LNCaP clone FGC (cell line): ENCODE measurements at regions not wholly inside any gene's neighbourhood (a gene's known extent, or its start where the extent isn't known, plus 50 kb on each side); places are given as distances from the start of the nearest gene placed in this dataset.

Source experiments
- DNase-seq: peaks from one replicate; pipeline ENCODE4 v3.0.0-alpha.2; 2011; ENCODE audit warnings: low read depth
- H3K4me3 ChIP-seq: 2 replicates; pipeline ENCODE4 v1.5.1; 2011; ENCODE audit warnings: mild to moderate bottlenecking, low read depth, low read length, control low read depth
- TF ChIP-seq, protein P1 (sequence below): IDR thresholded peaks from 2 replicates; pipeline ENCODE4 v1.5.1; 2012; ENCODE audit warnings: mild to moderate bottlenecking; ENCODE audit not compliant: control insufficient read depth, insufficient read depth; ENCODE audit errors: extremely low read depth

DNA sequence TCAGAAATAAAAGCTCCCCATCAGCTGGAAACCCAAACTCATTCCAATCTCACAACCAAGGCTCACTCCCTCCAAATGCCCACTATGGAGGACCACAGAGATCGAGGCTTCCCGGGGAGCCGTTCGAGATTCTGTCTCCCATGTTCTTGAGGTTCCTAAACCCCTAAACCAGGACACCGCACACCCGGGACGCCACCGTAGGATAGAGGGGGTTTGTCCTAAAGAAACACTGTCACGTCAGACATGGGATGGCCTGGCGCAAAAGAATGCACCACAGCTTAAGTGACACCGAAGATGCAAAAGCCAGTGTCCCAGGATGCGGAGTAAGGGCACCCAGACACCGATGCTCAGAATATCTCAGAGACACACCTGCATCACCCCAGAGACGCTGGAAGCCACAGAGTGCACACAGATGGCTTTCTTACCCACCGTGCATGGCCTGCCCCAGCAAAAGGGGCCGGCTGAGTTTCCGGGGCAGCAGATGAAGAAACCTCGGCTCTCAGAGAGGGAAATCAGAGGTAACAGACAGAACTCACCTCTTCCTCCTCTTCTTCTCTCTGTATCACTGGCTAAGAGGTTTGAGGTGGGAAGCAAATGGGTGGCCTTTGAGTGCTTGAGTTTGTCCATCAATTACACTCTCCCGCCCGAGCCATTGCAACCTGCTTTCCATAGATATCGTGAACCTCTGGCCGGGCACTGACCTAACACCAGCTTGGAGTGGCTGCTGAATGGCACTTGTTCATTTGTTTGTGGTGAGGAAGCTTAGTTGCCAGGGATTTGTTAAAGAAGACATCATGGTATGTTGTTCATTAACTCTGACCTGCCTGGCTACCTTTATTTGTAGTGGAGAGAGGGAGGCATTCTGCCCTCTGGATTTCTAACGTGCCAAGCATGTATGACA lies 65.1 kb upstream of the TNRC6C start:
- DNase-seq = no peak
- TF ChIP-seq, protein P1, sequence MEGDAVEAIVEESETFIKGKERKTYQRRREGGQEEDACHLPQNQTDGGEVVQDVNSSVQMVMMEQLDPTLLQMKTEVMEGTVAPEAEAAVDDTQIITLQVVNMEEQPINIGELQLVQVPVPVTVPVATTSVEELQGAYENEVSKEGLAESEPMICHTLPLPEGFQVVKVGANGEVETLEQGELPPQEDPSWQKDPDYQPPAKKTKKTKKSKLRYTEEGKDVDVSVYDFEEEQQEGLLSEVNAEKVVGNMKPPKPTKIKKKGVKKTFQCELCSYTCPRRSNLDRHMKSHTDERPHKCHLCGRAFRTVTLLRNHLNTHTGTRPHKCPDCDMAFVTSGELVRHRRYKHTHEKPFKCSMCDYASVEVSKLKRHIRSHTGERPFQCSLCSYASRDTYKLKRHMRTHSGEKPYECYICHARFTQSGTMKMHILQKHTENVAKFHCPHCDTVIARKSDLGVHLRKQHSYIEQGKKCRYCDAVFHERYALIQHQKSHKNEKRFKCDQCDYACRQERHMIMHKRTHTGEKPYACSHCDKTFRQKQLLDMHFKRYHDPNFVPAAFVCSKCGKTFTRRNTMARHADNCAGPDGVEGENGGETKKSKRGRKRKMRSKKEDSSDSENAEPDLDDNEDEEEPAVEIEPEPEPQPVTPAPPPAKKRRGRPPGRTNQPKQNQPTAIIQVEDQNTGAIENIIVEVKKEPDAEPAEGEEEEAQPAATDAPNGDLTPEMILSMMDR = no peak
- H3K4me3 ChIP-seq = no peak overlapping the region

DNA sequence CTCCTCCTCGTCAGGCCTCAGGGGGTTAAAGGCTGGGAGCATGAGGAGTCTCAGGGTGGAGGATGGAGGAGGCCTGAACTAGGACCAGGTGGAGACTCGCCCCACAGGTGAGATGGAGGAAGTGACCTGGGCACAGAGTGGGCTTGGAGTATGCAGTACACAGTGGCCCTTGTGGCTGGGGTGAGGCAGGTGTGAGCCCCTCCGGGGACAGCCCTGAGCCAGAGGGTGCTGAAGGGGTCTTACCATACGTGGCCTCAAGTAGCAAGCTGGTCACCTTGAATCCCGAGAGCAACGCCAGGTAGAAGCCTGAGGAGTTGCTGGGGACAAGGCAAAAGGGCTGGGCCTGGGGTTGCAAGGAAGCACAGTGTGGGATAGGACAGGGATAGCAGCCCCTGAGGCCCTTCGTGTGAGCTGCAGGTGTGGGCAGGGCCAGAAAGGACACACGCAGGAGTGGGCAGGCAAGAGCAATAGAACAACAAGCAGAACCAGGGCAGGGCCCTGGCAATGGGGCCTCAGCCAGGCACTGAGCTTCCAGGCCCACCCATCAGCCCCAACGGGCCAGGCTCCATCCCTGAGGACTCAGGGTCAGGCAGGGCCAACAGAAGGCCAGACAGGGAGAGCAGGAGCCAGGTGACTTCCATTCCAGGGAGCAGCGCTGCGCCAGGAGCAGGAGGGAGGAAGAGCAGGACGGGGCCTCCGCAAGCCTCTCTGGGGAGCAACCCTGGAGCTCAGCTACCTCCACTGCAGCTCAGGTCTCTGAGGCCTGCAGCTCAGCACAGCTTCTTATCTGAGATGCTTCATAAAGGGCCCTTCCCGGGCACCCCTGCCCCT lies 64.2 kb upstream of the TNRC6C start:
- no peak overlapping the region for H3K4me3 ChIP-seq
- TF ChIP-seq, protein P1 = no peak
- no peak for DNase-seq

DNA sequence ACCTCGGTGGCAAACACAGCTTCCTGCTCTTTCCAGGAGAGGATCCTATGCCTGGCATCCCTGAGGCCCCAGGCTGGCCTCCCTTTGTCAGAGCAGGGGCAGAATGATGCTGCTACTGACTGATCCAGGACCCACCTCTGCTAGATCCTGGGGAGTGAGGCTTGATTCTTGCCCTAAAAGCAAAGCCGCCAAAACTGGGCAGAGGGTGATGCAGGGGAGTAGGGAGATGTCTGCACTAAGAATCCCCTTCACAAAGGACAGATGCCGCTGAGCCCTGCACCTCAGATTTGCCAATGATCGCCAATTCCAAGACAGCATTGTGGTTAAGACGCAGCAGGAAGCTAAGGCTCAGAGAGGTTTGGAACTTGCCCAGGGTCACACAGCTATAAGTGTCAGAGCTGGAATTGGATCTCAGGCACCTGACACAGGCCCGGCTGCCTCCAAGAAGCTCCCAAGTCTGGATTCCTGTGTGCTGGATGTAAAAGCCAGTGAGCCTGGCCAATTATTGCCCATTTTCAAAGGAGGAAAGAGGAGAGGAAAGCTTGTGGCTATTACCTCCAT lies 60.7 kb upstream of the TNRC6C start:
- no peak for DNase-seq
- H3K4me3 ChIP-seq = no peak overlapping the region
- TF ChIP-seq, protein P1 = no peak

DNA sequence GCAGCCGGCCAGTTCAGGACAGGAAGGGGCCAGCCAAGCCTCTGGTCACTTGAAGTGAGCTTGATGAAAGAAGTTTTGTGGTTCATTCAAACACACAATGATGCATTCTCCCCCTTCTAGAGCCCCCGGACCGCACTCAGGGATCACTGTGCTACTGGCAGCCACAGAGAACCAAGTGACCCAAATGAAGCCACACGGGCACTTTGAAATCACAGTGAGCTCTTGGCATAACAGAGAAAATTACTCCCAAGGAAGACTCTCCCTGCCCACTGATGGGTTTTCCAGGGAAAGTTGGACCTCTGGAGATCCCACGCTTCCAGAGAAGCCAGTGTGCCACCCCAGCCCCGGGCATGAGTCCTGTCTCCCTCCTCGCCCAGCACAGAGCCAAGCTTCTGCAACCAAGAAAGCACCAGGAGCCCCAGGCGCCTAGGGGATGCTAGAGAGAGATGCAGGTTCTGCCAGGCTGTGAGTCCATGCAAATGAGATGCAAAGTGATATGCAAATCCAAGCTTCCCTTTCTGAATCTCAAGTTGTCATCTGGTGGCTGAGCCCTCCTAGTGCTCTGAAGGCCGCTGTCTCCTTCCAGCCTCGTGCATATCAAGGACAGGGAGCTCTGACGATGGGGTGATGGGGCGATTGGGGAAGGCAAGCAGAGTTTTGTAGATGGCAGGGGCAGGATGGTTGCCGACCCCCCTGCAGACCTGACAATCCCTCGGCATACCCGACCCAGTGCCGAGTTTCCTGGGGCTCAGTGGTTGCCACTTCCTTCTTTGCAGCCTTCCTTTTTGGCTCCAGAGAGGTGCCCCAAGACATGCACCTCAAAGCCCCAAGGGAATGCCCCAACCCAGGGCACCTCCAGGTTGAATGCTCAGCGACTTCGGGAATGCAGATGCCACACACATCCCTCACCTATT lies 59.7 kb upstream of the TNRC6C start:
- no peak for DNase-seq
- H3K4me3 ChIP-seq = no peak overlapping the region
- TF ChIP-seq, protein P1 = no peak

DNA sequence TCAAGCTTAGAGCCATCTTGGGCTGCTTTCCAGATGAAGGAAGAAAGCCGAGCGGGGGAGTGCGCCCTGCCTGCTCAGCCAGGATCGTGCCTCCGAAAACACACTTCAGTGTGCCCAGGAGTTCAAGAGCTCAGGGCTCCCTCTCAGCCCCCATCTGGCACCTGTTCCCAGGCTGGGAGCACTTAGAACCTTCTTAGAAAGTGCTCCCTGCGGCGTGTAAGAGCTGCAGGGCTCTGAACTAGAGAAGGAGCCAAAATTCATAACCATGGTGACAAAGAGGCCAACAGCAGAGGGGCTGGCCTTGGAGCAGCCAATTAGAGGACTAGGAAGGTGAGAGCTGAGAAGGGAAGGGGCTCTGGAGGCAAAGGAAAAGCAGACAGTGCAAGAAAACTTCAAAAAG lies 59.0 kb upstream of the TNRC6C start:
- H3K4me3 ChIP-seq = no peak overlapping the region
- TF ChIP-seq, protein P1 = no peak
- DNase-seq = no peak

DNA sequence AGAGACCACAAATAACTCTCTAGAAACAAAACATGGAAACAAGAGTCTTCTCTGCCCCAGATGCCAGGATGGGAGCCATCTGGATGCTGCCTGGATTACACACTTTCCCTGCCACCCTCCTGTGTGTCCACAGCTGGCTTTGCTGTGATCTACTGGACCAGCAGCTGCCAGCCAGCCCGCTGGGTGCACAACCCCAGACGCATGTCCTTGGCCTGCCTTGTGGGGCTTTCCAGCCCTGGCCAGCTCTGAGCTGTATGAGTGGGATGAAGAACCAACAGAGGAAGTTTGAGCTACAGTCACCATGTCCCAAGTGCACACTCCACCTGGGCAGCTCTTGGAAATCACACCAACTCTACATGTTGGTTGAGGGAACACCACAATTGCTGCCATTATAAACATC lies 57.0 kb upstream of the TNRC6C start:
- TF ChIP-seq, protein P1 = no peak
- H3K4me3 ChIP-seq = no peak overlapping the region
- DNase-seq = no peak
